Ishikawa (cell line): ENCODE measurements at regions not wholly inside any gene's neighbourhood (a gene's known extent, or its start where the extent isn't known, plus 50 kb on each side); places are given as distances from the start of the nearest gene placed in this dataset.

Experiments
- CEBPB ChIP-seq: IDR thresholded peaks from 2 replicates; pipeline ENCODE4 v1.6.1; 2012
- CREB1 ChIP-seq: IDR thresholded peaks from 2 replicates; pipeline ENCODE4 v1.6.1; 2012; ENCODE audit warnings: low read depth
- EGR1 ChIP-seq: IDR thresholded peaks from 2 replicates; pipeline ENCODE4 v1.6.1; 2012
- EP300 ChIP-seq: IDR thresholded peaks from 2 replicates; pipeline ENCODE4 v1.6.1; 2012; ENCODE audit warnings: borderline replicate concordance
- FOXM1 ChIP-seq: IDR thresholded peaks from 2 replicates; pipeline ENCODE4 v1.6.1; 2012; ENCODE audit warnings: low read depth, borderline replicate concordance
- NFIC ChIP-seq: IDR thresholded peaks from 2 replicates; pipeline ENCODE4 v1.6.1; 2012
- RAD21 ChIP-seq: IDR thresholded peaks from 2 replicates; pipeline ENCODE4 v1.6.1; 2012; ENCODE audit warnings: low read depth
- TAF1 ChIP-seq: IDR thresholded peaks from 2 replicates; pipeline ENCODE4 v1.6.1; 2012; ENCODE audit warnings: low read depth, mild to moderate bottlenecking
- TCF12 ChIP-seq: IDR thresholded peaks from 2 replicates; pipeline ENCODE4 v1.6.1; 2012; ENCODE audit warnings: low read depth
- TEAD4 ChIP-seq: IDR thresholded peaks from 2 replicates; pipeline ENCODE4 v1.6.1; 2012
- YY1 ChIP-seq: IDR thresholded peaks from 2 replicates; pipeline ENCODE4 v1.6.1; 2012; ENCODE audit warnings: low read depth
- ZBTB7A ChIP-seq: IDR thresholded peaks from 2 replicates; pipeline ENCODE4 v1.6.1; 2012; ENCODE audit warnings: low read depth
- TF ChIP-seq, protein P1 (sequence below): IDR thresholded peaks from 2 replicates; pipeline ENCODE4 v1.6.1; 2012
- TF ChIP-seq, protein P2 (sequence below): IDR thresholded peaks from 2 replicates; pipeline ENCODE4 v1.6.1; 2012; ENCODE audit warnings: low read depth, mild to moderate bottlenecking
- TF ChIP-seq, protein P3 (sequence below): IDR thresholded peaks from 2 replicates; pipeline ENCODE4 v1.6.1; 2012

DNA sequence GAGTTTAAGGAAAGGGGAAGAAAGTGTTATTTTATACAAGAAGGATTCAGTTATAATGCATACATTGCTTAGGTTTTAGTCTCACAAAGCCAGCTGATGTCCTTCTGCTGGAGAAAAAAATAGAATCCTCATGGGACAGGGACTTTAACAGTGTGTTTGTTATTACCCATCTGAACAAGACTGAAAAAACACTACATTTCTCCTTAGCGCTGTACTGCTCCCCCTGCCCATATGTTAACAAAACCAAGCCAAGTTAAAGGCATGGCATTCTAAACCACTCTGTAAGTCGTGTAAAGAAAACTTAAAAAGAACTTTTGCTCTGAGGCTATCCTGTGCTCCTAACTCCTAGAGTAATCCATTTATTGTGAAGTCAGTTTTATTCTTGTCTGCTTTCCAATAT is 102.6 kb upstream of the NYAP2 start:
- TF ChIP-seq TAF1 = no peak

DNA sequence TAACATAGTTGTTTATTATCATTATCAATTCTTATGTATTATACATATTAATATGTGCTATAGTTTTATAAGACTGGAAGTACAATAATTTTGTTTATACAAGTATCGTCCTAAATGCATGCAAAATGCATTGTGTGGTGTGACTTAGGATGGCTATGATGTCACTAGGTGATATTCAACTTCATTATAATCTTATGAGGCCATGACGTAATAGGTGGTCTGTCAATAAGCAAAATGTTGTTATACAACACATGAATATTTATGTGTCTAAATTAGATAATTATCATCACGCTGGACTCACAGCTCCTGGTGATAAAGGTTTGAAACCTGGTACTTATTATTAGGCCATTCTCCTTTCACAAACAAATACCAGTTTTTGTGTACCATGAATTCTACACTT is 104.4 kb upstream of the NYAP2 start:
- TF ChIP-seq TEAD4 (no peak), EGR1 (no peak), TCF12 (no peak), YY1 (no peak), NFIC (no peak), CREB1 (no peak), CEBPB (no peak), EP300 (no peak), RAD21 (no peak)
- TF ChIP-seq, protein P1, sequence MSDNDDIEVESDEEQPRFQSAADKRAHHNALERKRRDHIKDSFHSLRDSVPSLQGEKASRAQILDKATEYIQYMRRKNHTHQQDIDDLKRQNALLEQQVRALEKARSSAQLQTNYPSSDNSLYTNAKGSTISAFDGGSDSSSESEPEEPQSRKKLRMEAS = no peak
- TF ChIP-seq, protein P2, sequence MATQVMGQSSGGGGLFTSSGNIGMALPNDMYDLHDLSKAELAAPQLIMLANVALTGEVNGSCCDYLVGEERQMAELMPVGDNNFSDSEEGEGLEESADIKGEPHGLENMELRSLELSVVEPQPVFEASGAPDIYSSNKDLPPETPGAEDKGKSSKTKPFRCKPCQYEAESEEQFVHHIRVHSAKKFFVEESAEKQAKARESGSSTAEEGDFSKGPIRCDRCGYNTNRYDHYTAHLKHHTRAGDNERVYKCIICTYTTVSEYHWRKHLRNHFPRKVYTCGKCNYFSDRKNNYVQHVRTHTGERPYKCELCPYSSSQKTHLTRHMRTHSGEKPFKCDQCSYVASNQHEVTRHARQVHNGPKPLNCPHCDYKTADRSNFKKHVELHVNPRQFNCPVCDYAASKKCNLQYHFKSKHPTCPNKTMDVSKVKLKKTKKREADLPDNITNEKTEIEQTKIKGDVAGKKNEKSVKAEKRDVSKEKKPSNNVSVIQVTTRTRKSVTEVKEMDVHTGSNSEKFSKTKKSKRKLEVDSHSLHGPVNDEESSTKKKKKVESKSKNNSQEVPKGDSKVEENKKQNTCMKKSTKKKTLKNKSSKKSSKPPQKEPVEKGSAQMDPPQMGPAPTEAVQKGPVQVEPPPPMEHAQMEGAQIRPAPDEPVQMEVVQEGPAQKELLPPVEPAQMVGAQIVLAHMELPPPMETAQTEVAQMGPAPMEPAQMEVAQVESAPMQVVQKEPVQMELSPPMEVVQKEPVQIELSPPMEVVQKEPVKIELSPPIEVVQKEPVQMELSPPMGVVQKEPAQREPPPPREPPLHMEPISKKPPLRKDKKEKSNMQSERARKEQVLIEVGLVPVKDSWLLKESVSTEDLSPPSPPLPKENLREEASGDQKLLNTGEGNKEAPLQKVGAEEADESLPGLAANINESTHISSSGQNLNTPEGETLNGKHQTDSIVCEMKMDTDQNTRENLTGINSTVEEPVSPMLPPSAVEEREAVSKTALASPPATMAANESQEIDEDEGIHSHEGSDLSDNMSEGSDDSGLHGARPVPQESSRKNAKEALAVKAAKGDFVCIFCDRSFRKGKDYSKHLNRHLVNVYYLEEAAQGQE = no peak
- TF ChIP-seq, protein P3, sequence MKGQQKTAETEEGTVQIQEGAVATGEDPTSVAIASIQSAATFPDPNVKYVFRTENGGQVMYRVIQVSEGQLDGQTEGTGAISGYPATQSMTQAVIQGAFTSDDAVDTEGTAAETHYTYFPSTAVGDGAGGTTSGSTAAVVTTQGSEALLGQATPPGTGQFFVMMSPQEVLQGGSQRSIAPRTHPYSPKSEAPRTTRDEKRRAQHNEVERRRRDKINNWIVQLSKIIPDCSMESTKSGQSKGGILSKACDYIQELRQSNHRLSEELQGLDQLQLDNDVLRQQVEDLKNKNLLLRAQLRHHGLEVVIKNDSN = no peak

DNA sequence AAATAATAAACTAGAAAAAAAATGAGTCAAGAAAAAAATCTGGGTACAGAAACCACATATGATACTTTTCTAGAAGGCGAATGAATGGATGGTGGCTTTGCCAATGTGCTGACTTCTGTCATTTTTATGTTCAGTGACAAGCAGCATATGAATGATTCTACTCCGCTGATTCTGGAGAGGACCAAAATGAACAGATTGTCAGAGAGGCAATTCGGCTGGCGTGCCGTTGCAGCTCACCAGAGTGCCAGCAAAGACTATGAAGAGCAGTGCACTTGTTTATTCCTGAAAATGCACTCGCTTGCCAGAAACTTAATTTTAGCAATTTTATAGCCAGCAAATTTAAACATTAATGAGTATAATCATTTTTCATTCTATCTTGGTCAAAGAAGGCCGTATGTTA is 105.9 kb upstream of the NYAP2 start:
- TF ChIP-seq RAD21 (no peak), TCF12 (no peak), TEAD4 (no peak), TAF1 (no peak), ZBTB7A (no peak), EP300 (no peak), CREB1 (no peak), FOXM1 (no peak)
- TF ChIP-seq, protein P1 = no peak

DNA sequence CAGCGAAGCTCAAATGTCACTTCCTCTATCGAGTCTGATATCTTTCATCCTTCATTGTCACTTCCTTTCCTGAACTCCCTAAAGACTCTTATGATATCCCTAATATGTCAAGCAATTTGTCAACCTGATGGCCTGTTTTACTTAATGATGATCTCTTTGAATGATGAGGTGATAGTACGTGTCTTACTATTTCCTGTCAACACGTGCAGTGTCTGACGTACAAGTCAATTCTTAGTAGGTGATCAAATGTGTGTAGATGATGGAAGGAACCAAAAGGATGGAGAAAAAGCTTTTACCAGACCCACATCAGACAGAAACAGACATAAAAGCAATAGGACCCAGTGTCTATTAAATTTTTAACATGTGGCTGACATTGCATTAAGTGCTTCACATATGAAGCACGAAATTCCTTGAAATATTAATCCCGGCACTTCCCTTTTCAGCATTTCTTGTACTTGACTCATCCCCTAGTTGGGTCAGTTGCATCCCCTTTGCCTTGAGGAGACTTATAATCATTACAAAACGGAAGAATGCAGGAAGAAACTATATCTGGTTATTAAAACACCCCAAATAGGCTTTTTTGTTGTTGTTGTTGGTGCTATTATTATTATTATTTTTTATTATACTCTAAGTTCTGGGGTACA is 108.6 kb upstream of the NYAP2 start:
- no peak for TF ChIP-seq CREB1
- TF ChIP-seq CEBPB = no peak
- TF ChIP-seq TAF1 = no peak
- no peak for TF ChIP-seq EP300
- TF ChIP-seq YY1 = no peak
- TF ChIP-seq, protein P3 = no peak
- TF ChIP-seq, protein P2 = no peak
- no peak for TF ChIP-seq ZBTB7A
- no peak for TF ChIP-seq TCF12
- no peak for TF ChIP-seq TEAD4
- TF ChIP-seq NFIC = no peak
- TF ChIP-seq, protein P1 = no peak
- no peak for TF ChIP-seq EGR1
- no peak for TF ChIP-seq FOXM1
- no peak for TF ChIP-seq RAD21

DNA sequence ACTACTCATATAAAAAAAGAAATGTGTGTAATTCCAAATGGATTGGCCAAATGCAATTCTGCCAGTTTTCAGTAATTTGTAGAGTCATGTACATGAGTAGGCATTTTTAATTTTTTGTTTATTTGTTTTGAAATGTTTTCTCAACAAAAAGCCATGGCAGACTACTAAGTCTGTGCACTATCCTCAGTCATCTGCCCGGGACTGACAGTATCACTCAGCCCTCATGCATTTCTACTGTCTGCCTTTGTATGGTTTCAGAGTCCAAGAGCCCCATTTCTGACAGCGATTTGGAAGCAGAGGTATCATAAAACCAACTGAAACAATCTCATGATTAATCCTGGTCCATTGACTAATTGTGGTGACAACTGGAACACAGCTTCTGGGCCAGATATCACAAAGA is 109.9 kb upstream of the NYAP2 start:
- TF ChIP-seq EGR1 (no peak), NFIC (no peak), CEBPB (no peak), TAF1 (no peak), RAD21 (no peak), TEAD4 (no peak), FOXM1 (no peak), CREB1 (no peak), TCF12 (no peak), YY1 (no peak)
- TF ChIP-seq, protein P3 = no peak
- TF ChIP-seq, protein P1 = no peak
- TF ChIP-seq, protein P2 = no peak
